Endothelial cell of umbilical vein (primary cell): ENCODE measurements at regions not wholly inside any gene's neighbourhood (a gene's known extent, or its start where the extent isn't known, plus 50 kb on each side); places are given as distances from the start of the nearest gene placed in this dataset.

ENCODE experiments used
- BruUV-seq: library from RNA; stranded (reverse); fragments of 400-500 nt; replicated peaks from 2 replicates; lab custom pipeline; 2021; lab: Mats Ljungman, UMichigan
- CTCF ChIA-PET: fragments of 300-600, 350-600 bp; sonication (Branson Sonifier 250); formaldehyde crosslinking; loops from one replicate; lab custom pipeline; 2021; ENCODE audit warnings: antibody characterized with exemption, inconsistent platforms; lab: Charles Lee
- POLR2A ChIA-PET: fragments of 300-600, 350-600 bp; sonication (Branson Sonifier 250); formaldehyde crosslinking; loops from one replicate; lab custom pipeline; 2021; ENCODE audit warnings: antibody characterized with exemption, inconsistent platforms; lab: Charles Lee
- DNase-seq: peaks from one replicate; pipeline ENCODE4 v3.0.0-alpha.2; 2011; ENCODE audit warnings: low read depth, low spot score
- FAIRE-seq: peaks from 2 replicates; lab custom pipeline; 2011; peaks lifted over from hg19 to GRCh38; lab: Jason Lieb, UNC
- H2AFZ ChIP-seq: 2 replicates; pipeline ENCODE4 v1.6.0; 2012; ENCODE audit warnings: low read depth, low read length, control low read depth, inconsistent platforms
- H3K27ac ChIP-seq: 2 replicates; pipeline ENCODE4 v1.5.1; 2011; ENCODE audit warnings: low read depth, mild to moderate bottlenecking, control low read depth, low read length, moderate library complexity; ENCODE audit not compliant: insufficient read depth
- H3K27me3 ChIP-seq, 2 experiments: 2 replicates each; pipeline versions ENCODE4 v1.6.0 to v1.6.1; 2011; ENCODE audit warnings: low read length in 2 of 2, mixed read lengths in 1 of 2; ENCODE audit not compliant: control insufficient read depth in 2 of 2, insufficient read depth in 2 of 2
- H3K36me3 ChIP-seq, 2 experiments: 2 replicates in 1 of 2; 3 replicates in 1 of 2; pipeline ENCODE4 v1.5.1; 2011; ENCODE audit warnings: low read length in 2 of 2, mild to moderate bottlenecking in 1 of 2, moderate library complexity in 1 of 2; ENCODE audit not compliant: control insufficient read depth in 2 of 2, insufficient read depth in 2 of 2; ENCODE audit errors: extremely low read depth in 1 of 2
- H3K4me1 ChIP-seq: 3 replicates; pipeline ENCODE4 v1.5.1; 2011; ENCODE audit warnings: mild to moderate bottlenecking, low read length; ENCODE audit not compliant: control insufficient read depth, insufficient read depth; ENCODE audit errors: extremely low read depth
- H3K4me2 ChIP-seq: 2 replicates; pipeline ENCODE4 v1.6.1; 2011; ENCODE audit warnings: low read length, control low read depth, mixed read lengths; ENCODE audit not compliant: insufficient read depth
- H3K4me3 ChIP-seq, 3 experiments: fragments of 200-600 bp in 1 of 3; sonication (generic), shearing (Covaris generic) in 1 of 3; replicated peaks in 1 of 3; 2 replicates each; pipeline ENCODE4 v1.5.1; 2011 to 2016; ENCODE audit warnings: control low read depth in 3 of 3, low read length in 3 of 3, mild to moderate bottlenecking in 2 of 3, inconsistent platforms in 1 of 3, low read depth in 1 of 3, moderate library complexity in 1 of 3; ENCODE audit not compliant: insufficient read depth in 1 of 3
- H3K79me2 ChIP-seq: 2 replicates; pipeline ENCODE4 v1.6.0; 2012; ENCODE audit warnings: low read length, inconsistent platforms; ENCODE audit not compliant: control insufficient read depth, insufficient read depth
- H3K9ac ChIP-seq: replicated peaks from 2 replicates; pipeline ENCODE3; 2011; ENCODE audit warnings: low read length, control low read depth; ENCODE audit not compliant: insufficient read depth; ENCODE audit errors: extremely low read depth
- H3K9me1 ChIP-seq: replicated peaks from 3 replicates; pipeline ENCODE4 v1.6.0; 2011; ENCODE audit warnings: mild to moderate bottlenecking, low read length; ENCODE audit not compliant: control insufficient read depth, insufficient read depth; ENCODE audit errors: extremely low read depth
- H3K9me3 ChIP-seq: replicated peaks from 2 replicates; pipeline ENCODE4 v1.5.1; 2012; ENCODE audit warnings: low read length, inconsistent platforms; ENCODE audit not compliant: control insufficient read depth, insufficient read depth
- H4K20me1 ChIP-seq: replicated peaks from 2 replicates; pipeline ENCODE3; 2011; ENCODE audit warnings: mild to moderate bottlenecking, low read length; ENCODE audit not compliant: control insufficient read depth, insufficient read depth; ENCODE audit errors: extremely low read depth
- CTCF ChIP-seq, 2 donors: IDR thresholded peaks; 1 replicate in 1 of 2; 2 replicates in 1 of 2; pipeline ENCODE4 v1.5.1; 2011; ENCODE audit warnings: low read length in 2 of 2, mild to moderate bottlenecking in 2 of 2, moderate library complexity in 2 of 2, control low read depth in 1 of 2, inconsistent platforms in 1 of 2, low read depth in 1 of 2; ENCODE audit not compliant: insufficient read depth in 1 of 2; ENCODE audit errors: extremely low read depth in 1 of 2
- EZH2 ChIP-seq: IDR thresholded peaks from 2 replicates; pipeline ENCODE4 v1.6.1; 2012; ENCODE audit warnings: borderline replicate concordance, low read depth, mild to moderate bottlenecking, moderate library complexity, low read length, inconsistent platforms; ENCODE audit not compliant: severe bottlenecking
- FOS ChIP-seq: IDR thresholded peaks from 2 replicates; pipeline ENCODE4 v1.6.1; 2011; ENCODE audit warnings: mild to moderate bottlenecking, low read length, moderate library complexity, borderline replicate concordance; ENCODE audit not compliant: insufficient read depth
- GATA2 ChIP-seq: IDR thresholded peaks from 2 replicates; pipeline ENCODE4 v1.7.0; 2011; ENCODE audit warnings: low read depth, mild to moderate bottlenecking, moderate library complexity, mixed read lengths, low read length; ENCODE audit not compliant: insufficient read length, insufficient read depth
- JUN ChIP-seq: IDR thresholded peaks from 2 replicates; pipeline ENCODE4 v1.6.1; 2011; ENCODE audit warnings: borderline replicate concordance, low read depth; ENCODE audit not compliant: insufficient read length, insufficient read depth
- MAX ChIP-seq: IDR thresholded peaks from 2 replicates; pipeline ENCODE4 v1.6.1; 2011; ENCODE audit not compliant: insufficient read depth, insufficient read length
- MYC ChIP-seq: IDR thresholded peaks from one replicate; pipeline ENCODE4 v1.6.1; 2011; ENCODE audit warnings: mild to moderate bottlenecking, low read depth, low read length
- POLR2A ChIP-seq: IDR thresholded peaks from 2 replicates; pipeline ENCODE4 v1.6.1; 2012; ENCODE audit warnings: low read depth, mild to moderate bottlenecking, control low read depth, low read length
- POLR2AphosphoS5 ChIP-seq: IDR thresholded peaks from 2 replicates; pipeline ENCODE4 v1.6.1; 2012; ENCODE audit warnings: low read depth, mild to moderate bottlenecking, control low read depth, low read length, moderate library complexity; ENCODE audit not compliant: insufficient read depth
- dilution Hi-C: fragments of 300-500 bp; cut with MboI; formaldehyde crosslinking; loops from one replicate; pipeline ENCODE4 v1.15.0; 2019; ENCODE audit warnings: low sequenced_read_pairs; ENCODE audit not compliant: extremely low pct_ligation_motif_present
- intact Hi-C: fragments of 100-400 bp; cut with micrococcal nuclease; formaldehyde crosslinking; loops from one replicate; pipeline ENCODE4 v1.10.0; 2022

- FAIRE-seq (no peak), DNase-seq (no peak)
- H3K4me1 ChIP-seq: no peaks in the 10 kb centered on the region
- H3K4me2 ChIP-seq: no peak overlapping the region
- ChIA-PET POLR2A (no interaction called here), CTCF (no interaction called here)
- intact Hi-C loops: no loop called here
- H2AFZ ChIP-seq: no peak overlapping the region
- no peak overlapping the region for H3K27ac ChIP-seq
- no peaks in the 10 kb centered on the region for H4K20me1 ChIP-seq
- BruUV-seq: no TSS peak
- no peaks in the 10 kb centered on the region for H3K79me2 ChIP-seq
- no peak overlapping the region for H3K9ac ChIP-seq
- no peak for TF ChIP-seq JUN
- no peak for TF ChIP-seq GATA2
- no peak for TF ChIP-seq FOS
- no peak for TF ChIP-seq POLR2AphosphoS5
- TF ChIP-seq CTCF (IDR thresholded peaks at IDR 0.05; ENCODE audit: extremely low read depth in 1 of 2, insufficient read depth in 1 of 2, low read depth in 1 of 2, low read length in 2 of 2): no peak
- no peak for TF ChIP-seq MYC
- TF ChIP-seq EZH2: no peak
- no peak for TF ChIP-seq MAX
- TF ChIP-seq POLR2A: no peak
- no peak overlapping the region for H3K4me3 ChIP-seq
- no peaks in the 10 kb centered on the region for H3K27me3 ChIP-seq
- H3K9me1 ChIP-seq: no peaks in the 10 kb centered on the region
- dilution Hi-C loops: no loop called here
- H3K9me3 ChIP-seq: no peaks in the 10 kb centered on the region
- H3K36me3 ChIP-seq: no peaks in the 10 kb centered on the region
Measured at GRCh38 chr16:26985100-26986065, 81.3 kb upstream of the C16orf82 start.
